Fibroblast of skin of left biceps (primary cell): ENCODE measurements at regions not wholly inside any gene's neighbourhood (a gene's known extent, or its start where the extent isn't known, plus 50 kb on each side); places are given as distances from the start of the nearest gene placed in this dataset.
"Not testable (repeated sequence)": the region's sequence is repeated elsewhere in the genome, so short reads cannot be mapped to it uniquely, and the experiment has no call there.

Experiments used
- DNase-seq, 2 experiments: peaks; one replicate each; pipeline ENCODE4 v3.0.0-alpha.2; 2013; ENCODE audit warnings: low read depth in 2 of 2

GRCh38 chr6:165010556-165011535 is 298.6 kb downstream of the C6orf118 start:
- peak in 1 of 2 experiments; percentile 15 for DNase-seq

- no peak for DNase-seq
These were observed 300.4 kb downstream of the C6orf118 start for GRCh38 chr6:165008971-165009370.

GRCh38 chr6:165002866-165003265 is 306.5 kb downstream of the C6orf118 start:
- no peak for DNase-seq

- no peak for DNase-seq
These were observed 307.0 kb downstream of the C6orf118 start for GRCh38 chr6:165002358-165002757.

GRCh38 chr6:165001502-165002157 is 307.8 kb downstream of the C6orf118 start:
- DNase-seq, result no peak

GRCh38 chr6:164998297-164998696 is 311.1 kb downstream of the C6orf118 start:
- no peak for DNase-seq

- DNase-seq, result no peak
These were observed 312.6 kb downstream of the C6orf118 start for GRCh38 chr6:164996838-164997237.

GRCh38 chr6:164991573-164991972 is 317.8 kb downstream of the C6orf118 start:
- DNase-seq, result no peak

- DNase-seq, result no peak
These were observed 318.5 kb downstream of the C6orf118 start for GRCh38 chr6:164990901-164991300.

- DNase-seq, result no peak
These were observed 327.0 kb downstream of the C6orf118 start for GRCh38 chr6:164982389-164982788.

GRCh38 chr6:164967102-164967501 is 342.3 kb downstream of the C6orf118 start:
- no peak for DNase-seq

- DNase-seq, result no peak
These were observed 346.6 kb downstream of the C6orf118 start for GRCh38 chr6:164962805-164963204.

- no peak for DNase-seq
These were observed 362.2 kb downstream of the C6orf118 start for GRCh38 chr6:164947164-164947563.

GRCh38 chr6:164942271-164942670 is 367.1 kb downstream of the C6orf118 start:
- no peak for DNase-seq

GRCh38 chr6:164933238-164933794 is 376.1 kb downstream of the C6orf118 start:
- DNase-seq, result not testable (repeated sequence)

- DNase-seq, result no peak
These were observed 379.9 kb downstream of the C6orf118 start for GRCh38 chr6:164929408-164929977.

GRCh38 chr6:164928728-164929407 is 380.5 kb downstream of the C6orf118 start:
- no peak for DNase-seq

- no peak for DNase-seq
These were observed 381.2 kb downstream of the C6orf118 start for GRCh38 chr6:164928057-164928727.

- peak; percentile 12 to 24 for DNase-seq
These were observed 381.9 kb downstream of the C6orf118 start for GRCh38 chr6:164927288-164928056.

GRCh38 chr6:164926686-164927085 is 382.7 kb downstream of the C6orf118 start:
- no peak for DNase-seq
